ENCODE measurements at regions not wholly inside any gene's neighbourhood (a gene's known extent, or its start where the extent isn't known, plus 50 kb on each side); places are given as distances from the start of the nearest gene placed in this dataset.

- Histone ChIP-seq H3K4me1 (no peaks in the 10 kb centered on the region), H3K4me3 (no peak overlapping the region), H3K27ac (no peak overlapping the region), H3K36me3 (ENCODE audit: low read depth, missing control alignments) (no peaks in the 10 kb centered on the region), H3K9me3 (no peaks in the 10 kb centered on the region), H3K27me3 (no peaks in the 10 kb centered on the region)
- DNase-seq, result no peak
- TF ChIP-seq POLR2A (IDR thresholded peaks at IDR 0.05) (no peak), CTCF (IDR thresholded peaks at IDR 0.05) (no peak)
- intact Hi-C loops (cut with DNase I; ENCODE audit: low total_unique reads), result no loop called here
Observed at GRCh38 chr2:55811048-55811447, 112.5 kb downstream of the EFEMP1 start.

DNA sequence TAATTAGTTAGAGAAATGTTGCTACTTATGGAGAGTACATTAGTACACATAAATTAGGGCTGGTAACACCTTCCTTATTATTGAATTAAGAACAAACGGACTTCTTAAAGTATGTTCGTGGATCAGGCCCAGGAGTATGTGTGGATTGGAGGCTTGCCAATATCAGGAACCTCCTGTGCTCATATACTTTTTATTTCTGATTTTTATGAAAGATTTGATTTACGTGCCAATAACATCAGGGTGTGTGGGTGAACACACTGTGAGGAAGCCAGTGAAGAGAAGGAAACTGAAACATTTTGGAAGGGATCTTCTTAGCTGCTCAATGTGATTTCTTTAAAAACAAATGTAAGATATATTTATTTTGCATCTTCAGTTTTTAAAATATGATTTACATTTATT lies 113.0 kb downstream of the EFEMP1 start:
- Histone ChIP-seq H3K27ac (no peak overlapping the region), H3K9me3 (no peaks in the 10 kb centered on the region), H3K4me3 (no peak overlapping the region), H3K27me3 (no peaks in the 10 kb centered on the region), H3K4me1 (no peaks in the 10 kb centered on the region), H3K36me3 (ENCODE audit: low read depth, missing control alignments) (no peaks in the 10 kb centered on the region)
- TF ChIP-seq POLR2A (IDR thresholded peaks at IDR 0.05), result no peak
- no peak for TF ChIP-seq CTCF (IDR thresholded peaks at IDR 0.05)
- intact Hi-C loops (cut with DNase I; ENCODE audit: low total_unique reads), result no loop called here
- 51 to 57% methylated on average over 3 of the region's 3 CpGs for WGBS, 2 donors
- no peak for DNase-seq

DNA sequence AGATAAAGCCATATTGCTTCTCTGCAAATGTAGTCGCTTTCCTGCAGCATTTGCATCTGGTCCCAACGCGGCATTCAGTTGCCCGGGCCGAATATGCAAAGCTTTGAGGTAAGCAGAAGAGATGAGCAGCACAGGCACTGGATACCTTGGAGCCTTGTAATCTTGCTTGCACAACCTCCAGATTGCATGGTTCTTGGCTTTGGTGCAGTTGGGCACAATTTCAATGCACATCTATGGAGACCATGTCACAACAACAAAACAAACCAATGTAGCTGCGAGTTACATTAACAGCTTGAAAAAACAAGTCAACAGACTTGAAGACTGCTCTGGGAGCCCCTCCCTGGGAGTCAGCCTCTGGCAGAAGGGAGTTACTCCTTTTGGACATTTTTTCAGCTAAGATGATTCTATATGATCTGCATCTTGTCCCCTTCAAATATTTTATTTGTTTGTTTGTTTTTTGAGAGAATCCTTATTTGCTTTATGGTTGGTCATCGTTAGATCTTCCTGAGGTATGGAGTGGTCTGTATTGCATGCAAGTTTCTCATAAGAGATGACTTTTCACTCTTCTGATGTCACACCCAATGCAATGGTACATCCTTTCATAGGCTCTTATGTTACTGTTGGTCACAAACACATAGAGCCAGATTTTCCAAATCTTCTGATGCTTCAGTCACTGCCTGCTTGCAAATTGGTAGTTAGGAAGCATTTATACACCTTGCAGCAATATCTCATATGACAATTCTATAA lies 113.5 kb downstream of the EFEMP1 start:
- H3K4me3 ChIP-seq, result no peak overlapping the region
- TF ChIP-seq CTCF (IDR thresholded peaks at IDR 0.05) (no peak), POLR2A (IDR thresholded peaks at IDR 0.05) (no peak)
- no peaks in the 10 kb centered on the region for H3K27me3 ChIP-seq
- DNase-seq, result no peak
- H3K27ac ChIP-seq, result no peak overlapping the region
- WGBS, 2 donors, result 54 to 67% methylated on average over 7 of the region's 7 CpGs
- no peaks in the 10 kb centered on the region for H3K4me1 ChIP-seq
- no peaks in the 10 kb centered on the region for H3K36me3 ChIP-seq (ENCODE audit: low read depth, missing control alignments)
- no peaks in the 10 kb centered on the region for H3K9me3 ChIP-seq
- intact Hi-C loops (cut with DNase I; ENCODE audit: low total_unique reads), result no loop called here

- Histone ChIP-seq H3K27me3 (no peaks in the 10 kb centered on the region), H3K36me3 (ENCODE audit: low read depth, missing control alignments) (no peaks in the 10 kb centered on the region), H3K4me1 (no peaks in the 10 kb centered on the region), H3K9me3 (no peaks in the 10 kb centered on the region), H3K4me3 (no peak overlapping the region), H3K27ac (no peak overlapping the region)
- TF ChIP-seq POLR2A (IDR thresholded peaks at IDR 0.05) (no peak), CTCF (IDR thresholded peaks at IDR 0.05) (no peak)
- intact Hi-C loops (cut with DNase I; ENCODE audit: low total_unique reads), result no loop called here
- no peak for DNase-seq
- WGBS, 2 donors, result 66 to 73% methylated on average over 2 of the region's 2 CpGs
Observed at GRCh38 chr2:55807900-55808299, 114.3 kb upstream of the PNPT1 start.

- no peak overlapping the region for H3K27ac ChIP-seq
- intact Hi-C loops (cut with DNase I; ENCODE audit: low total_unique reads), result no loop called here
- no peaks in the 10 kb centered on the region for H3K9me3 ChIP-seq
- 38 to 43% methylated on average over 2 of the region's 2 CpGs for WGBS, 2 donors
- no peak for DNase-seq
- no peaks in the 10 kb centered on the region for H3K36me3 ChIP-seq (ENCODE audit: low read depth, missing control alignments)
- no peak for TF ChIP-seq POLR2A (IDR thresholded peaks at IDR 0.05)
- H3K4me3 ChIP-seq, result no peak overlapping the region
- H3K4me1 ChIP-seq, result no peaks in the 10 kb centered on the region
- no peaks in the 10 kb centered on the region for H3K27me3 ChIP-seq
Observed at GRCh38 chr2:55805686-55806085, 112.0 kb upstream of the PNPT1 start.

Data from testis (tissue), 2 donors.